ENCODE measurements at regions not wholly inside any gene's neighbourhood (a gene's known extent, or its start where the extent isn't known, plus 50 kb on each side); places are given as distances from the start of the nearest gene placed in this dataset.
A peak's percentile ranks its signal among the peaks of the same experiment; 100 is the strongest.

GRCh38 chr4:123031664-123032063 is 109.3 kb upstream of the NUDT6 start:
- no peak for DNase-seq

GRCh38 chr4:123034023-123034422 is 111.6 kb upstream of the NUDT6 start:
- no peak for DNase-seq

- DNase-seq, result no peak
Measured at GRCh38 chr4:123035239-123035638, 112.8 kb upstream of the NUDT6 start.

- DNase-seq, result peak in 1 of 5 donors; percentile 20
Measured at GRCh38 chr4:123037804-123038203, 115.4 kb upstream of the NUDT6 start.

- DNase-seq, result no peak
Measured at GRCh38 chr4:123042095-123042494, 119.7 kb upstream of the NUDT6 start.

GRCh38 chr4:123043013-123043412 is 120.6 kb upstream of the NUDT6 start:
- DNase-seq, result no peak

GRCh38 chr4:123043793-123044425 is 121.5 kb upstream of the NUDT6 start:
- no peak for DNase-seq

GRCh38 chr4:123046096-123046495 is 123.7 kb upstream of the NUDT6 start:
- DNase-seq, result no peak

- DNase-seq, result no peak
Measured at GRCh38 chr4:123050018-123050417, 127.6 kb upstream of the NUDT6 start.

GRCh38 chr4:123052007-123052406 is 129.6 kb upstream of the NUDT6 start:
- DNase-seq, result no peak

GRCh38 chr4:123055943-123056342 is 133.5 kb upstream of the NUDT6 start:
- no peak for DNase-seq

- no peak for DNase-seq
Measured at GRCh38 chr4:123060039-123060770, 137.8 kb upstream of the NUDT6 start.

GRCh38 chr4:123064390-123064789 is 142.0 kb upstream of the NUDT6 start:
- DNase-seq, result no peak

- no peak for DNase-seq
Measured at GRCh38 chr4:123068081-123068480, 145.7 kb upstream of the NUDT6 start.

GRCh38 chr4:123072060-123072459 is 149.7 kb upstream of the NUDT6 start:
- DNase-seq, result no peak

- no peak for DNase-seq
Measured at GRCh38 chr4:123073650-123074049, 151.3 kb upstream of the NUDT6 start.

GRCh38 chr4:123077330-123077729 is 154.9 kb upstream of the NUDT6 start:
- no peak for DNase-seq

GRCh38 chr4:123081971-123082370 is 159.6 kb upstream of the NUDT6 start:
- DNase-seq, result no peak

GRCh38 chr4:123083646-123084045 is 161.2 kb upstream of the NUDT6 start:
- no peak for DNase-seq

- DNase-seq, result no peak
Measured at GRCh38 chr4:123088501-123088900, 166.1 kb upstream of the NUDT6 start.

- no peak for DNase-seq
Measured at GRCh38 chr4:123090886-123091285, 168.5 kb upstream of the NUDT6 start.

GRCh38 chr4:123092586-123092985 is 170.2 kb upstream of the NUDT6 start:
- no peak for DNase-seq

GRCh38 chr4:123093236-123093635 is 170.8 kb upstream of the NUDT6 start:
- DNase-seq, result peak in 1 of 5 donors; percentile 3

GRCh38 chr4:123096038-123096437 is 173.6 kb upstream of the NUDT6 start:
- no peak for DNase-seq
